ENCODE measurements at regions not wholly inside any gene's neighbourhood (a gene's known extent, or its start where the extent isn't known, plus 50 kb on each side); places are given as distances from the start of the nearest gene placed in this dataset.
"Not testable (repeated sequence)": the region's sequence is repeated elsewhere in the genome, so short reads cannot be mapped to it uniquely, and the experiment has no call there.

GRCh38 chr14:96714537-96714936, 82.6 kb upstream of the VRK1 start:
- TF ChIP-seq CTCF (IDR thresholded peaks at IDR 0.05; ENCODE audit: low read depth, low read length); POLR2A (IDR thresholded peaks at IDR 0.05; ENCODE audit: extremely low read depth, insufficient read length): not testable (repeated sequence)
